ENCODE measurements at regions not wholly inside any gene's neighbourhood (a gene's known extent, or its start where the extent isn't known, plus 50 kb on each side); places are given as distances from the start of the nearest gene placed in this dataset.

DNA sequence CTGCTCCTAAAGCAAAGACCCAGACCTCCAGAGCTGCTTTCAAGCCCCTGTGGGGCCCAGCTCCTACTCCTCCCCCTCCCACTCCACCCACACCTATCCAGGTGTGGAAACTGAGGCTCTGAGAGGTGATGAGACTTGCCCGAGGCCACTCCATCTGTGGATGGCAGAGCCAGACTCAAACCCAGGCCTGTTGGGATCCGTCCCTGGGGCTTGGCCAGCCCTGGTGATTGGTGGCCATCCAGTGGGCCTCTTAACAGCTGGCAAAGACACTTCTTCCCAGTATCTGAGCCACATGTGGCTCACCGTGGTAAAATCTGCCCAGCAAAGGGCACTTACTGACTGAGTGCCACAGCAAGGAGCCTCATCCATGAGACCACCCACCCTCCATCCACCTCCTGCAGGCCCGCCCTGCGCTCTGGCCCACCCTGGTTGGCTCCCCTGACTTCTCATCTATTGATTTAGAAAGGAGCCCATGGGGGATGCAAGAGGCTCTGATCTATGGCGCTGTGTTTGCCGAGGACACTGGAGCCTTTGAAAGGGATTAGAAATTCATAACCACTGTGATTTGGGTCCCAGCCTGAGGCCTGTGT lies 398.5 kb downstream of the PTPRU start:
- no peaks in the 10 kb centered on the region for H3K9me3 ChIP-seq (ENCODE audit: severe bottlenecking)
- no peaks in the 10 kb centered on the region for H3K36me3 ChIP-seq
- DNase-seq, result no peak
- H3K27me3 ChIP-seq (ENCODE audit: insufficient read depth, low read depth, severe bottlenecking), result no peaks in the 10 kb centered on the region
- H3K4me3 ChIP-seq (ENCODE audit: low read depth, low read length), result no peak overlapping the region
- TF ChIP-seq CTCF (IDR thresholded peaks at IDR 0.05; ENCODE audit: low read depth, low read length), result no peak
- H3K27ac ChIP-seq, result no peak overlapping the region

- Histone ChIP-seq H3K4me3 (ENCODE audit: low read depth, low read length) (no peak overlapping the region), H3K27ac (no peak overlapping the region), H3K9me3 (ENCODE audit: severe bottlenecking) (no peaks in the 10 kb centered on the region), H3K27me3 (ENCODE audit: insufficient read depth, low read depth, severe bottlenecking) (no peaks in the 10 kb centered on the region), H3K36me3 (no peaks in the 10 kb centered on the region)
- DNase-seq, result no peak
- no peak for TF ChIP-seq CTCF (IDR thresholded peaks at IDR 0.05; ENCODE audit: low read depth, low read length)
Measured at GRCh38 chr1:29634324-29634723, 398.0 kb downstream of the PTPRU start.

DNA sequence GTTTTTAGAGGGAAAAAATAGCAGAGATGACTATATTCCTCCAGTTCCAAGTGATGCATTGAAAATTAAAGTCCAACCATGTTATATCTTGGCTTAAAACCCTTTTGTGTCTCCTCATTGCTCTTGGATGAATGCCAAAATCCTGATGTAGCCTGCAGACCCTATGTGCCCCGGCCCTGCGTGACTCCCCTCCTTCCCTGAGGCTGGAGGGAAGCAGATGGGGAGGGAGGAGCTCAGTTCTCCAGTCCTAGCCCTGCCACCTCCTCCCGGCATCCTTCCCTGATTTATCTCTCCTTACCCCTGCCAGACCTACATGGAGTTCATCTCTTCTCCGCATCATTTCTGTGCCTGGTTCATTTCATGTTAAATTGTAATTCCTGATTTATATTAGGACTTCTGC lies 397.4 kb downstream of the PTPRU start:
- DNase-seq, result peak; percentile 55
- no peak for TF ChIP-seq CTCF (IDR thresholded peaks at IDR 0.05; ENCODE audit: low read depth, low read length)
- no peaks in the 10 kb centered on the region for H3K9me3 ChIP-seq (ENCODE audit: severe bottlenecking)

DNA sequence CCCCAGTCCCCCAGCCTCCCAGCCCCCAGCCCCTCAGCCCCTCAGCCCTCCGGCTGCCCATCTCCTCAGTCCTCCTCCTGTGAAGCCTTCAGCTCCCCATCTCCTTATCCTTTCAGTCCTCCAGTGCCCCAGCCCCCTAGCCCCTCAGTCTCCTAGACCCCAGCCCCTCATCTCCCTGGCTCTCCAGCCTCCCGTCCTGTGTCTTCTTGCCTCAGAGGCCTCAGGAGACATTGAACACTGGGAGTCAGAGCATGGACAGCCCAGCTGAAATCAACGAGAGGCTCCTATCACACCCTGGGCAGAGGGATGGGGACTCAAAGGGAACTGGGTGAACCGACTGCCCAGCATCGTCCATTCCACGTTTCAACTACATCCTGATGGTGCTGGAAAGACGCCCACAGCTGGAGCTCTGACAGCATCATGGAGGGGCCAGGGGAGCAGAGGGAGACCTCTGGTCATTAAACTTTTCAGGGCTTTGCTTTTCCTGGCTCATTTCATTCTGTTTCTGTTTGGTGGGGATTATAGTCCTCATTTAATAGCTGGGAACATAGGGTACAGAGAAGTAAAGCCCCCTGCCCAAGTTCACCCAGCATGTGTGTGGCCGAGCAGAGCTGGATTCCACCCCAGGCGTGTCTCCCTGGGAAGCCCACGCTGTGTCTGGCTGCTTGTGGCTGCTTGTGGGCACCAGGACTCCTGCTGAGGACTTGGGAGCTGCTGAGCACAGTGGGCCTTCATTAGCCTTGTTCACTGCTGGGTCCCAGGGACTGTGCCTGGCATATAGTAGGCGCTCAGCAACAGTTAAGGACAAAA lies 396.7 kb downstream of the PTPRU start:
- H3K4me3 ChIP-seq (ENCODE audit: low read depth, low read length), result no peak overlapping the region
- H3K36me3 ChIP-seq, result no peaks in the 10 kb centered on the region
- H3K9me3 ChIP-seq (ENCODE audit: severe bottlenecking), result no peaks in the 10 kb centered on the region
- H3K27me3 ChIP-seq (ENCODE audit: insufficient read depth, low read depth, severe bottlenecking), result no peaks in the 10 kb centered on the region
- TF ChIP-seq CTCF (IDR thresholded peaks at IDR 0.05; ENCODE audit: low read depth, low read length), result no peak
- no peak for DNase-seq
- H3K27ac ChIP-seq, result no peak overlapping the region

More for the DNA sequence above, 397.4 kb downstream of the PTPRU start:
- Histone ChIP-seq H3K36me3 (no peaks in the 10 kb centered on the region), H3K27me3 (ENCODE audit: insufficient read depth, low read depth, severe bottlenecking) (no peaks in the 10 kb centered on the region), H3K4me3 (ENCODE audit: low read depth, low read length) (no peak overlapping the region), H3K27ac (no peak overlapping the region)

- H3K27me3 ChIP-seq (ENCODE audit: insufficient read depth, low read depth, severe bottlenecking), result no peaks in the 10 kb centered on the region
- no peak overlapping the region for H3K27ac ChIP-seq
- no peak for TF ChIP-seq CTCF (IDR thresholded peaks at IDR 0.05; ENCODE audit: low read depth, low read length)
- no peaks in the 10 kb centered on the region for H3K9me3 ChIP-seq (ENCODE audit: severe bottlenecking)
- H3K36me3 ChIP-seq, result no peaks in the 10 kb centered on the region
- DNase-seq, result no peak
- H3K4me3 ChIP-seq (ENCODE audit: low read depth, low read length), result no peak overlapping the region
Measured at GRCh38 chr1:29631836-29632805, 395.8 kb downstream of the PTPRU start.
